Smooth muscle cell (in vitro differentiated cells): ENCODE measurements at regions not wholly inside any gene's neighbourhood (a gene's known extent, or its start where the extent isn't known, plus 50 kb on each side); places are given as distances from the start of the nearest gene placed in this dataset.

Experiments used
- DNase-seq: peaks from one replicate; lab custom pipeline; 2025; ENCODE audit not compliant: unreplicated experiment; lab: John Stamatoyannopoulos, UW
- H2AFZ ChIP-seq: fragments of 200-600 bp; sonication (generic); 2 replicates; pipeline ENCODE4 v1.6.0; 2016; ENCODE audit warnings: antibody characterized with exemption, low read depth, mild to moderate bottlenecking
- H3F3A ChIP-seq: fragments of 200-600 bp; sonication (generic); 2 replicates; pipeline ENCODE4 v1.6.0; 2017; ENCODE audit warnings: antibody characterized with exemption, low read depth
- H3K27ac ChIP-seq: fragments of 200-600 bp; sonication (generic); 2 replicates; pipeline ENCODE4 v1.5.1; 2016; ENCODE audit warnings: low read depth, mild to moderate bottlenecking
- H3K27me3 ChIP-seq: fragments of 200-600 bp; sonication (generic); 2 replicates; pipeline ENCODE4 v1.6.1; 2016; ENCODE audit warnings: low read depth, mild to moderate bottlenecking
- H3K36me3 ChIP-seq: fragments of 200-600 bp; sonication (generic); 2 replicates; pipeline ENCODE4 v1.5.1; 2016; ENCODE audit warnings: low read depth
- H3K4me1 ChIP-seq: fragments of 200-600 bp; sonication (generic); 2 replicates; pipeline ENCODE4 v1.5.1; 2016; ENCODE audit warnings: low read depth
- H3K4me2 ChIP-seq: fragments of 200-600 bp; sonication (generic); 2 replicates; pipeline ENCODE4 v1.6.0; 2016; ENCODE audit warnings: mild to moderate bottlenecking
- H3K4me3 ChIP-seq: fragments of 200-600 bp; sonication (generic); 2 replicates; pipeline ENCODE4 v1.5.1; 2016; ENCODE audit warnings: mild to moderate bottlenecking
- H3K79me2 ChIP-seq: fragments of 200-600 bp; sonication (generic); 2 replicates; pipeline ENCODE4 v1.6.0; 2016; ENCODE audit warnings: low read depth, mild to moderate bottlenecking
- H3K9ac ChIP-seq: fragments of 200-600 bp; sonication (generic); 2 replicates; pipeline ENCODE4 v1.6.0; 2016; ENCODE audit warnings: low read depth
- H3K9me3 ChIP-seq: fragments of 200-600 bp; sonication (generic); replicated peaks from 2 replicates; pipeline ENCODE4 v1.5.1; 2016; ENCODE audit warnings: low read depth
- H4K20me1 ChIP-seq: fragments of 200-600 bp; sonication (generic); 2 replicates; pipeline ENCODE4 v1.6.0; 2016; ENCODE audit warnings: low read depth
- WGBS: methylation state at CpG from one replicate; pipeline ENCODE4 v1.1.7; 2016; ENCODE audit warnings: low lambda C conversion rate; 5-methylcytosine and 5-hydroxymethylcytosine counted together
- TF ChIP-seq, protein P1 (sequence below): fragments of 200-600 bp; sonication (generic); IDR thresholded peaks from 2 replicates; pipeline ENCODE4 v1.5.1; 2017; ENCODE audit warnings: borderline replicate concordance, mild to moderate bottlenecking, antibody characterized with exemption; ENCODE audit not compliant: insufficient read depth, poor library complexity, severe bottlenecking

DNA sequence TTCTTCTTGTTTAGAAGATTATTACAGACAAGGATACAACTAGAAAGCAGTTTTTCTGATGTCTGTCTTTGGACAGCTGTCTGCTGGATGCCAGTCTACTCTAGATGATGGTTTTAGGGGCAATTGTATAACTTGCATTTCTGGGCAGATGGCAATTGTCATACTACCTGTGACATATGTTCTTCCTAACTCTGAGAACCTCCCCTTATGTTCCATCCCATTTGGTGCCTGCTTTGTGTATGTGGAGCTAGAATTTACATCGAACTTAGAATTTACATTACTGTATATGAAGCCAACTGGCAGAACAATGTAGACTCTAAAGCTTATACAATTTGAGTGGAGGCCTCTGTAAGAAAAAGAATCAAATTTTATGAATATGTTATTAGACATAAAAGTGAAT lies 430.2 kb upstream of the SEL1L start:
- Histone ChIP-seq H3F3A (no peaks in the 10 kb centered on the region), H2AFZ (no peak overlapping the region), H3K4me3 (no peak overlapping the region), H3K9me3 (peaks cover 11% of the 10 kb centered on the region), H3K4me1 (peaks cover 4% of the 10 kb centered on the region), H3K36me3 (peaks cover 12% of the 10 kb centered on the region), H3K79me2 (no peaks in the 10 kb centered on the region), H3K27me3 (no peaks in the 10 kb centered on the region), H3K4me2 (no peak overlapping the region), H3K9ac (no peak overlapping the region), H3K27ac (no peak overlapping the region), H4K20me1 (no peaks in the 10 kb centered on the region)
- DNase-seq, result no peak
- TF ChIP-seq, protein P1, sequence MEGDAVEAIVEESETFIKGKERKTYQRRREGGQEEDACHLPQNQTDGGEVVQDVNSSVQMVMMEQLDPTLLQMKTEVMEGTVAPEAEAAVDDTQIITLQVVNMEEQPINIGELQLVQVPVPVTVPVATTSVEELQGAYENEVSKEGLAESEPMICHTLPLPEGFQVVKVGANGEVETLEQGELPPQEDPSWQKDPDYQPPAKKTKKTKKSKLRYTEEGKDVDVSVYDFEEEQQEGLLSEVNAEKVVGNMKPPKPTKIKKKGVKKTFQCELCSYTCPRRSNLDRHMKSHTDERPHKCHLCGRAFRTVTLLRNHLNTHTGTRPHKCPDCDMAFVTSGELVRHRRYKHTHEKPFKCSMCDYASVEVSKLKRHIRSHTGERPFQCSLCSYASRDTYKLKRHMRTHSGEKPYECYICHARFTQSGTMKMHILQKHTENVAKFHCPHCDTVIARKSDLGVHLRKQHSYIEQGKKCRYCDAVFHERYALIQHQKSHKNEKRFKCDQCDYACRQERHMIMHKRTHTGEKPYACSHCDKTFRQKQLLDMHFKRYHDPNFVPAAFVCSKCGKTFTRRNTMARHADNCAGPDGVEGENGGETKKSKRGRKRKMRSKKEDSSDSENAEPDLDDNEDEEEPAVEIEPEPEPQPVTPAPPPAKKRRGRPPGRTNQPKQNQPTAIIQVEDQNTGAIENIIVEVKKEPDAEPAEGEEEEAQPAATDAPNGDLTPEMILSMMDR, result no peak
- WGBS, result 87% methylated on average over 1 of the region's 1 CpG

DNA sequence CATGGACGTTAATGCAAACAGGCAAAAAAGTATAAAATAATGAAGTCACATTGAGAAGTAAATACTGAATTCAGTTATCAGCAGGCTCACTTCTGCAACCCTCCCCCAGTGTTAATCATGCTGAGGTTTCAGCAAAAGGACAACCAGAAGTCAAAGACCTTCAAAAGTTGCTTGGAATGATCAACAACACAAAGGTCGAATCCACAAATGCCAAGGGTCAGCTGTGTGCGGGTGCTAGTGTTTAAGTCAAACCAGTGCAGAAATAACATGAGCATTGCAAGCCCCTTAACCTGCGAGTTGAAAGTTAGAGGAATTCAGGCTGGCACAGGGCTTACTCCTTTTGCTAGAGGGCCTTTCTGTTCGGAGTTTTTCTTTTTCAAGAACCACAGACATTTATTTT lies 436.7 kb upstream of the SEL1L start:
- Histone ChIP-seq H3K9me3 (peaks cover 20% of the 10 kb centered on the region), H3K9ac (no peak overlapping the region), H3K4me3 (no peak overlapping the region), H3K4me1 (no peaks in the 10 kb centered on the region), H3F3A (no peaks in the 10 kb centered on the region), H4K20me1 (no peaks in the 10 kb centered on the region), H3K79me2 (no peaks in the 10 kb centered on the region), H3K36me3 (peaks cover 16% of the 10 kb centered on the region), H3K27me3 (no peaks in the 10 kb centered on the region), H3K4me2 (no peak overlapping the region), H2AFZ (no peak overlapping the region), H3K27ac (no peak overlapping the region)
- TF ChIP-seq, protein P1, result no peak
- no peak for DNase-seq
- 88% methylated on average over 5 of the region's 5 CpGs for WGBS

DNA sequence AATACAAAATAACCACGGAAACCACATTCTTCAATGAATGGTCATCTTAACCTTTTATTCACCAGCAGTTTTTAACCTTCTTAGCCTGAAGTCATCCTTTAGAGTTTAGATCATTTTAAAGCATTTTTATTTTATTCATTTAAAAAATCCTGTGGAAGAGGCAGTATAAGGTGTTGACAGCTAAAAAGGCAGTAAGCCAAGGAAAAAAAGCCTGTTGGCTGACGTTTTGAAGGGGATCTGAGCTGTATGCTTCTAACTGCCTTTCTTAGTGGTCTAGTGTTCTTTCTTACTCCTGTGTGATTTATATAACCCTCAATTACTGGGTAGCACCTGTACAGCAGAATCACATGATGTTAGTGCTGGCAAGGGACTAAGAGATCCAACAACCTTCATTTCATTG lies 438.3 kb upstream of the SEL1L start:
- Histone ChIP-seq H3K79me2 (no peaks in the 10 kb centered on the region), H3K36me3 (peaks cover 16% of the 10 kb centered on the region), H3F3A (no peaks in the 10 kb centered on the region), H3K27ac (no peak overlapping the region), H3K9me3 (peaks cover 20% of the 10 kb centered on the region), H4K20me1 (no peaks in the 10 kb centered on the region), H2AFZ (no peak overlapping the region), H3K4me3 (no peak overlapping the region), H3K9ac (no peak overlapping the region), H3K4me2 (no peak overlapping the region), H3K4me1 (no peaks in the 10 kb centered on the region), H3K27me3 (no peaks in the 10 kb centered on the region)
- no peak for DNase-seq
- TF ChIP-seq, protein P1, result no peak
- 14% methylated on average over 2 of the region's 2 CpGs for WGBS

DNA sequence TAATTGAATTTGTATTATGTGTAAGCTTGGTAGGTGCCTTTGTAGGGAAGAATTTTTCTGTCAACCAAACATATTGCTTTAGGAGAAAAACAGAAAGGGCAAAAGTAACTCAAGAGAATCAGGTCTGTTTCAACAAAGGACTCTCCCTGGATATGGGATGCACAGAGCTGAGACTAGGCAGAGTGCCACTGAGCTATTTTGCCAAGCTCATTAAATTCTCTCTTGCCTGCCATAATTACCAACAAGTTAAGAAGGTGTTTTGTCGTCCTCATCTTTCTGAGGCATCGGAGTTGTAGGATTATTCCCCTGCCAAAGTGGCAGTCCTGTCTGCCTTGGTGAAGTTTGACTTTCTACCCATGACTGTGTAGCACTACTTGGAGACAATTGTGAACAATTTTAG lies 438.9 kb upstream of the SEL1L start:
- peaks cover 10% of the 10 kb centered on the region for H3K36me3 ChIP-seq
- H3K4me3 ChIP-seq, result no peak overlapping the region
- H4K20me1 ChIP-seq, result no peaks in the 10 kb centered on the region
- H3K4me2 ChIP-seq, result no peak overlapping the region
- H3F3A ChIP-seq, result no peaks in the 10 kb centered on the region
- DNase-seq, result no peak
- no peaks in the 10 kb centered on the region for H3K79me2 ChIP-seq
- WGBS, result 82% methylated on average over 2 of the region's 2 CpGs
- peaks cover 20% of the 10 kb centered on the region for H3K9me3 ChIP-seq
- H3K27me3 ChIP-seq, result no peaks in the 10 kb centered on the region
- H3K9ac ChIP-seq, result no peak overlapping the region
- H2AFZ ChIP-seq, result no peak overlapping the region
- TF ChIP-seq, protein P1, result no peak
- no peaks in the 10 kb centered on the region for H3K4me1 ChIP-seq
- no peak overlapping the region for H3K27ac ChIP-seq
